HFFc6 (cell line): ENCODE measurements at regions not wholly inside any gene's neighbourhood (a gene's known extent, or its start where the extent isn't known, plus 50 kb on each side); places are given as distances from the start of the nearest gene placed in this dataset.
A peak's percentile ranks its signal among the peaks of the same experiment; 100 is the strongest.

ENCODE experiments used
- DNase-seq: peaks from one replicate; pipeline ENCODE4 v3.0.0-alpha.2; 2018
- H3K27ac Mint-ChIP-seq: 2 replicates; pipeline ENCODE4 v1.8.0; 2020; ENCODE audit warnings: mild to moderate bottlenecking, mixed read lengths
- H3K27me3 Mint-ChIP-seq: 2 replicates; pipeline ENCODE4 v1.8.0; 2021; ENCODE audit warnings: mild to moderate bottlenecking, moderate library complexity, mixed read lengths; ENCODE audit not compliant: insufficient read depth
- H3K36me3 Mint-ChIP-seq: 2 replicates; pipeline ENCODE4 v1.8.0; 2021; ENCODE audit warnings: low read depth, mixed read lengths
- H3K4me1 Mint-ChIP-seq: 2 replicates; pipeline ENCODE4 v1.8.0; 2020; ENCODE audit warnings: low read depth, mixed read lengths
- H3K4me3 Mint-ChIP-seq: 2 replicates; pipeline ENCODE4 v1.8.0; 2020; ENCODE audit warnings: mild to moderate bottlenecking, moderate library complexity, mixed read lengths
- H3K9me3 Mint-ChIP-seq: 2 replicates; pipeline ENCODE4 v1.8.0; 2020; ENCODE audit warnings: mild to moderate bottlenecking, mixed read lengths
- TF ChIP-seq, protein P1 (sequence below): fragments of 200-600 bp; sonication (generic); IDR thresholded peaks from 2 replicates; pipeline ENCODE4 v1.5.0; 2021; ENCODE audit warnings: antibody characterized with exemption, mild to moderate bottlenecking

DNA sequence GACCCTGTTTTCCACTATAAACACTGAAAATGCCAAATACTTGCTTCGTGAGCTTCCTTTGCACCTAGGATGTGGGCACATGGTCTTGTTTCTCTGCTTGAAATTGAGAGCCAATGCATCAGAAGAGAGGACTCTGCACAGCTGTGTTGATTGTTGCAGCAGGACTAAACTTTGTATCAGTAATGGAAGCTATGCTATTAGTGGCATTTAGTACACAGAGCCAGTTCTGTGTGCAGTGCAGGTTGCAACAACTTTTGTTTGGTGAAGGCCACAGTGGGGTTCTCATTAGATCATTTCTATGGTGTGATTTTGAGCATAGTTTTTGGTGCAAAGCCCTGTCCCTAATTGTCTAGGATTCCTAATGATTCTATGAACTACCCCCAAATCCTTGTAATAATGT, 54.4 kb upstream of the ANKRD17 start:
- no peak overlapping the region for H3K4me3 Mint-ChIP-seq
- no peak for DNase-seq
- TF ChIP-seq, protein P1, sequence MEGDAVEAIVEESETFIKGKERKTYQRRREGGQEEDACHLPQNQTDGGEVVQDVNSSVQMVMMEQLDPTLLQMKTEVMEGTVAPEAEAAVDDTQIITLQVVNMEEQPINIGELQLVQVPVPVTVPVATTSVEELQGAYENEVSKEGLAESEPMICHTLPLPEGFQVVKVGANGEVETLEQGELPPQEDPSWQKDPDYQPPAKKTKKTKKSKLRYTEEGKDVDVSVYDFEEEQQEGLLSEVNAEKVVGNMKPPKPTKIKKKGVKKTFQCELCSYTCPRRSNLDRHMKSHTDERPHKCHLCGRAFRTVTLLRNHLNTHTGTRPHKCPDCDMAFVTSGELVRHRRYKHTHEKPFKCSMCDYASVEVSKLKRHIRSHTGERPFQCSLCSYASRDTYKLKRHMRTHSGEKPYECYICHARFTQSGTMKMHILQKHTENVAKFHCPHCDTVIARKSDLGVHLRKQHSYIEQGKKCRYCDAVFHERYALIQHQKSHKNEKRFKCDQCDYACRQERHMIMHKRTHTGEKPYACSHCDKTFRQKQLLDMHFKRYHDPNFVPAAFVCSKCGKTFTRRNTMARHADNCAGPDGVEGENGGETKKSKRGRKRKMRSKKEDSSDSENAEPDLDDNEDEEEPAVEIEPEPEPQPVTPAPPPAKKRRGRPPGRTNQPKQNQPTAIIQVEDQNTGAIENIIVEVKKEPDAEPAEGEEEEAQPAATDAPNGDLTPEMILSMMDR: no peak
- H3K36me3 Mint-ChIP-seq: no peaks in the 10 kb centered on the region; the same call in 1 of the 2 replicates
- H3K4me1 Mint-ChIP-seq: peaks cover 56% of the 10 kb centered on the region
- H3K9me3 Mint-ChIP-seq: no peaks in the 10 kb centered on the region; the same call in 1 of the 2 replicates
- H3K27me3 Mint-ChIP-seq: no peaks in the 10 kb centered on the region; the same call in 1 of the 2 replicates
- H3K27ac Mint-ChIP-seq: no peak overlapping the region

DNA sequence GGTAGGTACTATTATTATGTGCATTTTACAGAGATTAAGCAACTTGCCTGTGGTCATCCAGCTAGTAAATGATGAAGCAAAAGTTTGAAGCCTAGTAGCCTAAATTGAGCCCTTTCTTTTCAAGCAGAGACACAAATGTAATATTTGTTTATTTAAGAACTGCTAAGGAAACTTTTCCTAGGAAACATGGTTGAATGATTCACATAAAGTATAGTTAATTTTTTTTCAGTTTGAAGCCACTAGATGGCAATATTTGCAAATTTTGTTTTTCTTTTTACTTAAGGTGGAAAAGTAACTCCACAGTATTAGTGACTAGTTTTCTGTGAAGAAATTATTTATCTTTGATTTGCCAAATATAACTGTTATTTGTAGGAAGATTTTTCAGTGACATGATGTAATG, 52.8 kb upstream of the ANKRD17 start:
- Mint-ChIP-seq H3K27ac (peak overlapping the region; percentile 72), H3K27me3 (no peaks in the 10 kb centered on the region; the same call in 1 of the 2 replicates), H3K9me3 (no peaks in the 10 kb centered on the region; the same call in 1 of the 2 replicates), H3K4me3 (peak overlapping the region; percentile 40; the same call in 1 of the 2 replicates), H3K36me3 (no peaks in the 10 kb centered on the region; the same call in 1 of the 2 replicates), H3K4me1 (peaks cover 67% of the 10 kb centered on the region)
- TF ChIP-seq, protein P1: peak; percentile 83
- peak; percentile 62 for DNase-seq

DNA sequence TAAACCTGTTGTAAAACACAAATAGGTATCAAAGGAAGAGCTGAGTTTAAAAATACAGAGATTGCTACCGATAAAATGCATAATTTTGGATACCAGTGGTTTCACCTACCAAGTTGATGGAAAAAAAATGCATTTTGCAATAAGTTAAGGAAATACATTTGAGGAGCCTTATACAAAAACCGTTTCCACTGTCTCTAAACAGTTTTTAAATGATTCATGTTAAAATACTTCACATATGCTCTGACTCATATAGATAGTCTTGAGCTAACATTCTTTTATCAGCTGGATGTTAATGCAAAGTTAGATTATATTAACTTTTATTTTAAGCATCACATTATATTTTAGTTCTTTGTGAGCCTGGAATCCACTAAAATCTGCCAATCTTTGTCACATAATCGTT, 50.6 kb upstream of the ANKRD17 start:
- H3K4me1 Mint-ChIP-seq: peaks cover 53% of the 10 kb centered on the region
- no peaks in the 10 kb centered on the region; the same call in 1 of the 2 replicates for H3K36me3 Mint-ChIP-seq
- H3K27ac Mint-ChIP-seq: peak overlapping the region; percentile 73
- H3K9me3 Mint-ChIP-seq: no peaks in the 10 kb centered on the region; the same call in 1 of the 2 replicates
- H3K27me3 Mint-ChIP-seq: no peaks in the 10 kb centered on the region; the same call in 1 of the 2 replicates
- TF ChIP-seq, protein P1: no peak
- H3K4me3 Mint-ChIP-seq: peak overlapping the region; percentile 63
- peak; percentile 24 for DNase-seq
